ENCODE measurements at regions not wholly inside any gene's neighbourhood (a gene's known extent, or its start where the extent isn't known, plus 50 kb on each side); places are given as distances from the start of the nearest gene placed in this dataset.

GRCh38 chr1:34694383-34694782 is 60.5 kb upstream of the GJB5 start:
- TF ChIP-seq POLR2A (IDR thresholded peaks at IDR 0.05) (no peak), CTCF (IDR thresholded peaks at IDR 0.05) (no peak)

Data from thyroid gland (tissue), 4 donors.